ENCODE measurements at regions not wholly inside any gene's neighbourhood (a gene's known extent, or its start where the extent isn't known, plus 50 kb on each side); places are given as distances from the start of the nearest gene placed in this dataset.
"Not testable (repeated sequence)": the region's sequence is repeated elsewhere in the genome, so short reads cannot be mapped to it uniquely, and the experiment has no call there.

- ATAC-seq, result no peak
Observed at GRCh38 chr14:30225176-30225575, 297.5 kb upstream of the PRKD1 start.

GRCh38 chr14:30227436-30227835 is 299.8 kb upstream of the PRKD1 start:
- no peak for ATAC-seq

GRCh38 chr14:30227876-30228275 is 300.2 kb upstream of the PRKD1 start:
- peak; percentile 74 for ATAC-seq

- ATAC-seq, result no peak
Observed at GRCh38 chr14:30230719-30231118, 303.1 kb upstream of the PRKD1 start.

- no peak for ATAC-seq
Observed at GRCh38 chr14:30234966-30235365, 307.3 kb upstream of the PRKD1 start.

- no peak for ATAC-seq
Observed at GRCh38 chr14:30235485-30235884, 307.8 kb upstream of the PRKD1 start.

GRCh38 chr14:30238936-30239335 is 311.3 kb upstream of the PRKD1 start:
- no peak for ATAC-seq

- ATAC-seq, result no peak
Observed at GRCh38 chr14:30240018-30240417, 312.4 kb upstream of the PRKD1 start.

- ATAC-seq, result no peak
Observed at GRCh38 chr14:30240685-30241084, 313.0 kb upstream of the PRKD1 start.

- peak; percentile 76 for ATAC-seq
Observed at GRCh38 chr14:30242744-30243143, 315.1 kb upstream of the PRKD1 start.

GRCh38 chr14:30243207-30243606 is 315.6 kb upstream of the PRKD1 start:
- ATAC-seq, result no peak

- peak; percentile 84 for ATAC-seq
Observed at GRCh38 chr14:30243805-30244204, 315.2 kb upstream of the G2E3 start.

- not testable (repeated sequence) for ATAC-seq
Observed at GRCh38 chr14:30244348-30244747, 314.6 kb upstream of the G2E3 start.

GRCh38 chr14:30251017-30251416 is 307.9 kb upstream of the G2E3 start:
- no peak for ATAC-seq

GRCh38 chr14:30251557-30252100 is 307.3 kb upstream of the G2E3 start:
- ATAC-seq, result no peak

GRCh38 chr14:30252151-30252550 is 306.8 kb upstream of the G2E3 start:
- ATAC-seq, result no peak

GRCh38 chr14:30252783-30253674 is 305.9 kb upstream of the G2E3 start:
- ATAC-seq, result peak; percentile 39

- no peak for ATAC-seq
Observed at GRCh38 chr14:30256627-30257026, 302.3 kb upstream of the G2E3 start.

GRCh38 chr14:30257946-30258661 is 300.9 kb upstream of the G2E3 start:
- ATAC-seq, result no peak

- ATAC-seq, result no peak
Observed at GRCh38 chr14:30260833-30261607, 297.9 kb upstream of the G2E3 start.

GRCh38 chr14:30264161-30264560 is 294.8 kb upstream of the G2E3 start:
- ATAC-seq, result no peak

- ATAC-seq, result no peak
Observed at GRCh38 chr14:30266290-30266689, 292.7 kb upstream of the G2E3 start.

- no peak for ATAC-seq
Observed at GRCh38 chr14:30267141-30267540, 291.8 kb upstream of the G2E3 start.

Data from esophagus mucosa (tissue), 1 donor.